Glomerular visceral epithelial cell (primary cell): ENCODE measurements at regions not wholly inside any gene's neighbourhood (a gene's known extent, or its start where the extent isn't known, plus 50 kb on each side); places are given as distances from the start of the nearest gene placed in this dataset.
"Not testable (repeated sequence)": the region's sequence is repeated elsewhere in the genome, so short reads cannot be mapped to it uniquely, and the experiment has no call there.

Experiments
- DNase-seq: peaks from one replicate; pipeline ENCODE4 v3.0.0-alpha.2; 2016; ENCODE audit errors: extremely low spot score

- DNase-seq: not testable (repeated sequence)
Observed at GRCh38 chr7:101679653-101680173, 50.6 kb upstream of the MYL10 start.

GRCh38 chr7:101680406-101681145 is 51.5 kb upstream of the MYL10 start:
- DNase-seq: no peak

GRCh38 chr7:101681170-101682007 is 52.3 kb upstream of the MYL10 start:
- DNase-seq: peak; percentile 91

- DNase-seq: no peak
Observed at GRCh38 chr7:101684983-101685330, 55.9 kb upstream of the MYL10 start.

GRCh38 chr7:101686030-101686429 is 56.9 kb upstream of the MYL10 start:
- DNase-seq: no peak

GRCh38 chr7:101687081-101687480 is 58.0 kb upstream of the MYL10 start:
- no peak for DNase-seq

- no peak for DNase-seq
Observed at GRCh38 chr7:101687791-101688182, 58.7 kb upstream of the MYL10 start.

GRCh38 chr7:101688183-101688831 is 59.2 kb upstream of the MYL10 start:
- peak; percentile 65 for DNase-seq

GRCh38 chr7:101688995-101689907 is 60.2 kb upstream of the MYL10 start:
- DNase-seq: no peak

GRCh38 chr7:101690061-101690460 is 61.0 kb upstream of the MYL10 start:
- DNase-seq: peak; percentile 79

- peak; percentile 75 for DNase-seq
Observed at GRCh38 chr7:101691822-101692384, 62.8 kb upstream of the MYL10 start.

- no peak for DNase-seq
Observed at GRCh38 chr7:101693498-101694091, 64.5 kb upstream of the MYL10 start.

- DNase-seq: no peak
Observed at GRCh38 chr7:101698964-101699363, 69.9 kb upstream of the MYL10 start.

- no peak for DNase-seq
Observed at GRCh38 chr7:101699399-101699798, 70.3 kb upstream of the MYL10 start.

- no peak for DNase-seq
Observed at GRCh38 chr7:101699881-101700823, 71.1 kb upstream of the MYL10 start.

- DNase-seq: no peak
Observed at GRCh38 chr7:101701153-101701794, 72.2 kb upstream of the MYL10 start.

- DNase-seq: no peak
Observed at GRCh38 chr7:101702362-101702850, 73.3 kb upstream of the MYL10 start.

GRCh38 chr7:101705331-101705730 is 76.2 kb upstream of the MYL10 start:
- DNase-seq: no peak

GRCh38 chr7:101707587-101707986 is 78.5 kb upstream of the MYL10 start:
- no peak for DNase-seq
